HG03039 (cell line): ENCODE measurements at regions not wholly inside any gene's neighbourhood (a gene's known extent, or its start where the extent isn't known, plus 50 kb on each side); places are given as distances from the start of the nearest gene placed in this dataset.

Experiments used
- ATAC-seq: cut with Tn5 transposase; IDR thresholded peaks from one replicate; pipeline ENCODE4 v1.9.1; 2021; ENCODE audit warnings: mild to moderate bottlenecking, moderate library complexity; ENCODE audit not compliant: unreplicated experiment

- ATAC-seq: no peak
Measured at GRCh38 chrX:97763981-97764380, 880.3 kb downstream of the RPA4 start.

DNA sequence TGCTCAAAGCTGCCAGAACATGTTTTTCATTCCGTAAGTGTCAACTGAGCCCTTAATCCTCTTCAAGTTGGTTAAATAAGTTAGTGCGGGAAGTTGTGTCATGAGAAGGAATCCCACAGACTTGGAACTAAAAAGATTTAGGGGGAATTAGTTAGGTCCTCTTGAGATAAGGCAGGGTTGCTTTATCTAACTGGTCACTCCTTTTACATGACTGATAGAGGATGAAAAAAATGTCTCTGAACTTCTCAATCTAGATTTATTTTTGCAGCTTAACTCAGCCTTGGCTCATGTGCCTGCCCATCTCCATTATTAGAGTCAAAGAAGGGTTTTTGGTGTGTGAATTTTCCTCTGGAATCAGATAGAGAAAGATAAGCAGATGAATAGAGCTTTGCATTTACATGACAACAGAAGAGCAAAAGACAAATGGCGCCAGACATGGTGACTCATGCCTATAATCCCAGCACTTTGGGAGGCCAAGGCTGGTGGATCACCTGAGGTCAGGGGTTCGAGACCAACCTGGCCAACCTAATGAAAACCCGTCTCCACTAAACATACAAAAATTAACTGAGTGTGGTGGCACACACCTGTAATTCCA, 882.9 kb downstream of the RPA4 start:
- no peak for ATAC-seq

GRCh38 chrX:97787311-97787710, 903.6 kb downstream of the RPA4 start:
- no peak for ATAC-seq

DNA sequence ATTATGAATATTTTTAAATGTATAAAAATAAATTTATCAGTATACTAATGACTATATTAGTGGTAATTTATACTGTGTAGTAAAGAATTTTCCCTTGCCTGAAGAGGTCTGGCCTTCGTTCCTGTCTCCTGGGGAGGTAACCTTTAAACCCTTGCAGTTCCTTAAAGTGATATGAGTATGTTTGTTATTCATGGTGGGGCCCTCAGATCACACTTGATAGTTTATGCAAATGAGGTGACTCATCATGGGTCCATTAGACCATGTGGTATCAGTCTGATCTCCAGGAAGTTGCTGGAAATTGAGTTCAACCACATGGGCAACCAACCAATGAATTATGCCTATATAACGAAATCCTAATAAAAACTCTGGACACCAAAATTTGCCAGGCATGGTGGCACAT, 904.1 kb downstream of the RPA4 start:
- no peak for ATAC-seq

GRCh38 chrX:97790850-97791249, 907.1 kb downstream of the RPA4 start:
- no peak for ATAC-seq

- no peak for ATAC-seq
Measured at GRCh38 chrX:97797076-97797475, 913.4 kb downstream of the RPA4 start.

GRCh38 chrX:97806238-97806637, 922.5 kb downstream of the RPA4 start:
- ATAC-seq: no peak

- ATAC-seq: no peak
Measured at GRCh38 chrX:97806946-97807345, 923.2 kb downstream of the RPA4 start.

DNA sequence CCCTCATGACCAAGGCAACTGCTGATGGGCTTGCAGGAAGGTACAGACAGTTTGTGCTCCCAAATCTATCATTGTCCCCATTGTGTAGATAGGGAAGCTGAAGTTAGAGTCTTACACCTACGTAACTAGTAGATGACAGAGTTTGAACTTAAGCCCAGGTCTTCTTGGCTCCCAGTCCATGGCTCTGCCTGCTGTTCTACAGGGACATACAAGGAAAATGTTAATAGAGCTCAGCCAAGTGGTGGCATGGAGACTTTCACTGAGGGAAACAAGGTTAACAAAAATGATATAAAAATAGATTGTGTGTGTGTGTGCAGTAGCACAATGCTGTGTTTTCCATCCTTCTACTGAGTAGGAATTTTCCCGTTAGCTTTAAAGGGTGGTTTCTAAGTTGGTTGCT, 936.5 kb downstream of the RPA4 start:
- ATAC-seq: no peak

DNA sequence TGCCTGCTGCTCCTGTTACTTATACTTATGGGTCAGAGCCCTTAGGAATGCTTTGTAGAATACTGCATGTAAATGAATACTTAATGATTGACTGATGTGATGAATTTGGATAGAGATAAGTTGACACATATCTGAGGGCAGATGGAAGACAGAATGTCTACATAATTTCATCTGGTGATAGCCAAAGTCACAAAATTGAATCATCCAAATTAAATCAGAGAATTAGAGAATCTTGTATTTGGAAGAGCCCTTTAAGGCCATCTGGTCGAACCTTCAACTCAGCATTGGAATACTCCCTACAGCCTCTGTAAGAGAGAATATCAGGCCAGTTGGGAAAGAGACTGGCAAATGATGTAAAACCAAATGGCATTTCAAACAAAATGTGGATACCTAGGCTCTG, 944.8 kb downstream of the RPA4 start:
- no peak for ATAC-seq

DNA sequence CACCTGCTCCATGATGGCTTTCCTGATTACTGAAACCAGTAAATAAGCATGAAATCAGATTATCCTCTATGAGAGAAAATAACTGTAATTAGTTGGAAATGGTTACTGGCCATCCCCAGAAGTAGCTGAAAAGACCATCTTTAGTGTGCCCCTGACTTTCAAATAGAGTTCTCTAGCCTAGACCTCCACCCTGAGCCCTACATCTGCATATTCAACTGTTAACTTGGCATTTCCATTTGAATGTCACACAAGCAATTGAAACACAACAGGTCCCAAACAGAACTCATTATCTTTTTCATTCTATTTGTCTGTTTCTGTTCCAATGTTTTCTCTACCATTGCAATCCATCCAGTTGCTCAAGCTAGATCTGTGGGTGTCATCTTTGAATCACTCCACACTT, 952.3 kb downstream of the RPA4 start:
- ATAC-seq: no peak

GRCh38 chrX:97841544-97842179, 958.0 kb downstream of the RPA4 start:
- ATAC-seq: no peak

DNA sequence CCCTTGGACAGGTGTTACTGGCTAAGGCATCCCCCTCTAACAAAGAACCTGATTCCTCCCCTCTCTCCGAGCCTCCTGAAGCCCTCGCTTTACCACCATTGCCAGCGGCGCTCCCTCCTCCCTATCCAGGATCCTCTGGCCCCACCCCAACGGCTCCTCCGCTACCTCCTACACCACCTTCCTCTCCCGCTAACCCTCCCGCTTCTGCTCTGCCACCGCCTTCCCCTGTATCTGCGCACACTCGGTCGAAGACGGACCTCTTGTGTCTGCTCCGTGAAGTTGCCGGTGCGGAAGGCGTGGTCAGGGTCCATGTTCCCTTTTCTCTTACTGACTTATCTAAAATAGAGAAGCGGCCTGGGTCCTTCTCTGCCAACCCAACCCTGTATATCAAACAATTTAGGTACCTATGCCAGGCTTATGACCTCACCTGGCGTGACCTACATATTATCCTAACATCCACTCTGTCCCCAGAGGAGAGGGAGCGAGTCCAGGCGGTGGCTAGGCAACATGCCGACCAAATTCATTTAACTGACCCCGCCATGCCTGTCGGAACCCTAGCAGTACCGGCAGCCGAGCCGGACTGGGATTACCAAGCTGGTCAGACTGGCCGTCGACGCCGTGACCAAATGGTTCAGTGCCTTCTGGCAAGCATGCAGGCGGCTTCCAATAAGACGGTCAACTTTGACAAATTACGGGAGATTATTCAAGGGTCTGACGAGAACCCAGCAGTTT, 958.9 kb downstream of the RPA4 start:
- ATAC-seq: no peak

DNA sequence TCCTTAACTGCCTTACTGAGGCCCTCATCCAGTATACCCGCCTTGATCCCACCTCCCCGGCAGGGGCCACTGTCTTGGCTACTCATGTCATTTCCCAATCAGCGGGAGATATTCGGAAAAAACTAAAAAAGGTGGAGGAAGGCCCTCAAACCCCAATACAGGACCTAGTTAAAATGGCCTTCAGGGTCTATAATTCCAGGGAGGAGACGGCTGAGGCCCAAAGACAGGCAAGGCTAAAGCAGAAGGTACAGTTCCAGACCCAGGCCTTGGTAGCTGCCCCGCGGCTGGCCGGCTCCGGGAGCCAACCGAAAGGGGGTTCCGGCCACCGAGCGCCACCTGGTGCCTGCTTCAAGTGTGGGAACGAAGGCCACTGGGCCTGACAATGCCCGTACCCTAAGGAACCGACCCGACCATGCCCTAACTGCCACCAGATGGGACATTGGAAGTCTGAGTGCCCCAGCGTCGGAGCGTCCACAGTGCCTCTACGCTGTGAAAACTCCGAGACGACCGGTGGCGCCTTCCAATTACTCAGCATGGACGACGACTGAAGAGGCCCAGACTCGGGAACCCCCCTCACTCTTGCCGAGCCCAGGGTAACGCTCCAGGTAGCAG, 959.6 kb downstream of the RPA4 start:
- no peak for ATAC-seq

GRCh38 chrX:97844161-97844560, 960.5 kb downstream of the RPA4 start:
- no peak for ATAC-seq

- no peak for ATAC-seq
Measured at GRCh38 chrX:97844943-97845342, 961.2 kb downstream of the RPA4 start.

- ATAC-seq: no peak
Measured at GRCh38 chrX:97845451-97845850, 961.7 kb downstream of the RPA4 start.

GRCh38 chrX:97846228-97846627, 962.5 kb downstream of the RPA4 start:
- no peak for ATAC-seq

DNA sequence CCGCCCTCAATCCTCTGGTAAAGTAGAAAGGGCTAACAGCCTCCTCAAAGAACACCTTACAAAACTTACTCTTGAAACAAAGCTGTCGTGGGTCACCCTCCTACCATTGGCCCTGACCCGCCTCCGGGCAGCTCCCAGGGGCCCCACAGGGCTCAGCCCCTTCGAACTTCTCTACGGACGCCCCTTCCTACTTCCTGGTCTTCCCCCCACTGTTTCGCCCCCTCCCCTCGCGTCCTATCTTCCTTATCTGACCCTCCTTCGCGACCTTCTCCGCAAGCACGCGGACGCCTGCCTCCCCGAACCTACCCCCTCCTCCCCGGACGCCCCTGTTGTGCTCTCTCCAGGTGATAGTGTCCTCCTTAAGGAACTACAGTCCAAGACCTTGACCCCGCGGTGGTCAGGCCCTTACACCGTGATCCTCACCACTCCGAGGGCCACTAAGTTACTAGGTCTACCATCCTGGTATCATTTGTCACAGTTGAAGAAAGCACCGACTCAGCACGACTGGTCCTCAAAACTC, 963.1 kb downstream of the RPA4 start:
- ATAC-seq: no peak

DNA sequence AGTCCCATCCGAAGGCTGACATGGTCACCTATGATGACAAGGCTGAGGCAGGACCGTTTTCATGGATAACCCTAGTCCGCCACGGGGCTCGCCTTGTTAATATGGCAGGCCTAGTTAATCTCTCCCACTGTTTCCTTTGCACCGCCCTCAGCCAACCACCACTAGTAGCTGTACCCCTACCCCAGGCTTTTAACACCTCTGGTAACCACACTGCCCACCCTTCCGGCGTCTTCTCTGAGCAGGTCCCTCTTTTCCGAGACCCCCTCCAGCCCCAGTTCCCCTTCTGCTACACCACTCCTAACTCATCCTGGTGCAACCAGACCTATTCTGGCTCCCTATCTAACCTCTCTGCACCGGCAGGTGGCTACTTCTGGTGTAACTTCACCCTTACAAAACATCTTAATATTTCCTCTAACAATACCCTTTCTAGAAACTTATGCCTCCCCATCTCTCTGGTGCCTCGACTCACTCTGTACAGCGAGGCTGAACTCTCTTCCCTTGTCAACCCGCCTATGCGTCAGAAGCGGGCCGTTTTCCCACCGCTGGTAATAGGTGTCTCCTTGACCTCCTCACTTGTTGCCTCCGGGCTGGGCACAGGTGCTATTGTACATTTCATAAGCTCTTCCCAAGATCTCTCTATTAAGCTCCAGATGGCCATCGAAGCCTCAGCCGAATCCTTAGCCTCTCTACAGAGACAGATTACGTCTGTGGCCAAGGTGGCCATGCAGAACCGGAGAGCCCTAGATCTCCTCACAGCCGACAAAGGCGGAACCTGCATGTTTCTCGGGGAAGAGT, 964.4 kb downstream of the RPA4 start:
- ATAC-seq: no peak

DNA sequence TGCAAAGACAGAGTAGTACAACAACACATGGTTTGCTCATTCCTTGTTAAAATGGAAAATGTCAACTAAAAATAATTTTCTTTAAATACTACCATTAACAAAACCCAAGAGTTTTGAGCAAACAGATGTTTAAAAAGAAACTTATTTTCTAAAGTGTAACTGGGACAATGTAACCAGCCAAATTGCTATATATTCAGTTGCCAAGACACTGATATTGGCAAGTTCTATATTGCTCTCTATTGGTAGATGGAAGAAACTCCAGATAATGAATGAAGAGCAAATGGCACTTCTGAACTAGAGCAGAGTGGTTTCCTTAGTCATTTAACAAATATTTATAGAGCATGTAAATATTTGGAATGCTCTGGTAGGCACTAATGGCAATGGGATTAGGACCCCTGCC, 966.2 kb downstream of the RPA4 start:
- ATAC-seq: no peak
